HepG2 (cell line): ENCODE measurements at regions not wholly inside any gene's neighbourhood (a gene's known extent, or its start where the extent isn't known, plus 50 kb on each side); places are given as distances from the start of the nearest gene placed in this dataset.

Experiments
- ATF3 ChIP-seq: sonication (generic); formaldehyde crosslinking; IDR thresholded peaks from 2 replicates; pipeline ENCODE4 v1.4.0; 2020; ENCODE audit warnings: missing genetic modification reagents
- CHCHD3 ChIP-seq: sonication (generic); formaldehyde crosslinking; IDR thresholded peaks from 2 replicates; pipeline ENCODE4 v1.8.0; 2022; ENCODE audit warnings: mild to moderate bottlenecking, missing genetic modification reagents, moderate library complexity
- EED ChIP-seq: sonication (generic); formaldehyde crosslinking; IDR thresholded peaks from 2 replicates; pipeline ENCODE4 v1.5.0; 2020; ENCODE audit warnings: mild to moderate bottlenecking, missing genetic modification reagents
- EHMT2 ChIP-seq: fragments of 200-600 bp; sonication (generic); IDR thresholded peaks from 2 replicates; pipeline ENCODE4 v1.7.0; 2017; ENCODE audit warnings: antibody characterized with exemption, low read depth, low read length, borderline replicate concordance
- EP300 ChIP-seq, 3 experiments: sonication (generic) in 1 of 3; formaldehyde crosslinking in 1 of 3; IDR thresholded peaks; 2 replicates each; pipeline versions ENCODE4 v1.5.1 to v1.6.1; 2011 to 2020; ENCODE audit warnings: low read depth in 2 of 3, low read length in 2 of 3, borderline replicate concordance in 1 of 3, improper control_type of control experiment in 1 of 3, mild to moderate bottlenecking in 1 of 3, missing genetic modification reagents in 1 of 3, moderate library complexity in 1 of 3
- KLF15 ChIP-seq: sonication (generic); formaldehyde crosslinking; IDR thresholded peaks from 2 replicates; pipeline ENCODE4 v1.8.1; 2023; ENCODE audit warnings: borderline replicate concordance, mild to moderate bottlenecking, inconsistent platforms, missing genetic modification reagents, mixed read lengths
- NFE2 ChIP-seq: sonication (generic); formaldehyde crosslinking; IDR thresholded peaks from 2 replicates; pipeline ENCODE4 v1.4.0; 2020; ENCODE audit warnings: missing genetic modification reagents
- PHB2 ChIP-seq: fragments of 450-650 bp; IDR thresholded peaks from 2 replicates; pipeline ENCODE4 v1.6.1; 2018; ENCODE audit not compliant: partially characterized antibody
- POLR2G ChIP-seq: fragments of 200-400 bp; formaldehyde crosslinking; IDR thresholded peaks from 2 replicates; pipeline ENCODE4 v1.6.1; 2018; ENCODE audit warnings: mild to moderate bottlenecking, low read depth, low read length, moderate library complexity
- PPARG ChIP-seq: conservative IDR thresholded peaks from 2 replicates; pipeline ENCODE4 v1.6.1; 2016; ENCODE audit warnings: missing biosample characterization, missing genetic modification reagents
- SIN3B ChIP-seq: fragments of 150-350 bp; IDR thresholded peaks from 2 replicates; pipeline ENCODE4 v1.6.1; 2014; ENCODE audit warnings: low read length
- SNAI1 ChIP-seq: sonication (generic); formaldehyde crosslinking; IDR thresholded peaks from 2 replicates; pipeline ENCODE4 v1.5.0; 2020; ENCODE audit warnings: mild to moderate bottlenecking, missing genetic modification reagents, borderline replicate concordance
- SNAPC2 ChIP-seq: sonication (generic); formaldehyde crosslinking; IDR thresholded peaks from 2 replicates; pipeline ENCODE4 v1.8.1; 2022; ENCODE audit warnings: mild to moderate bottlenecking, missing genetic modification reagents
- TBX3 ChIP-seq: fragments of 450-650 bp; IDR thresholded peaks from 2 replicates; pipeline ENCODE4 v1.6.1; 2017; ENCODE audit warnings: antibody characterized with exemption, mild to moderate bottlenecking, inconsistent platforms, borderline replicate concordance
- ZBTB37 ChIP-seq: sonication (generic); formaldehyde crosslinking; IDR thresholded peaks from 2 replicates; pipeline ENCODE4 v1.4.0; 2020; ENCODE audit warnings: mild to moderate bottlenecking, missing genetic modification reagents
- ZBTB38 ChIP-seq: sonication (generic); formaldehyde crosslinking; IDR thresholded peaks from 2 replicates; pipeline ENCODE4 v1.5.1; 2020; ENCODE audit warnings: mild to moderate bottlenecking, missing genetic modification reagents
- ZBTB46 ChIP-seq: sonication (generic); formaldehyde crosslinking; IDR thresholded peaks from 2 replicates; pipeline ENCODE4 v1.4.0; 2020; ENCODE audit warnings: mild to moderate bottlenecking, missing genetic modification reagents, borderline replicate concordance
- ZC3H13 ChIP-seq: sonication (generic); formaldehyde crosslinking; IDR thresholded peaks from 2 replicates; pipeline ENCODE4 v1.8.1; 2023; ENCODE audit warnings: mild to moderate bottlenecking, missing genetic modification reagents, moderate library complexity
- ZFX ChIP-seq: sonication (generic); formaldehyde crosslinking; IDR thresholded peaks from 2 replicates; pipeline ENCODE4 v1.4.0; 2020; ENCODE audit warnings: mild to moderate bottlenecking, low read depth, missing genetic modification reagents, moderate library complexity
- ZNF503 ChIP-seq: sonication (generic); formaldehyde crosslinking; IDR thresholded peaks from 2 replicates; pipeline ENCODE4 v1.4.0; 2020; ENCODE audit warnings: missing genetic modification reagents
- ZNF543 ChIP-seq: sonication (generic); formaldehyde crosslinking; IDR thresholded peaks from 2 replicates; pipeline ENCODE4 v1.4.0; 2020; ENCODE audit warnings: mild to moderate bottlenecking, missing genetic modification reagents
- ZNF644 ChIP-seq: IDR thresholded peaks from 2 replicates; pipeline ENCODE4 v1.6.1; 2016; ENCODE audit warnings: low read depth
- ZNF737 ChIP-seq: sonication (generic); formaldehyde crosslinking; IDR thresholded peaks from 2 replicates; pipeline ENCODE4 v1.5.0; 2020; ENCODE audit warnings: missing genetic modification reagents, mild to moderate bottlenecking, borderline replicate concordance
- ZNF816 ChIP-seq: sonication (generic); formaldehyde crosslinking; IDR thresholded peaks from 2 replicates; pipeline ENCODE4 v1.8.0; 2022; ENCODE audit warnings: missing genetic modification reagents, mild to moderate bottlenecking, borderline replicate concordance
- ZSCAN25 ChIP-seq: sonication (generic); formaldehyde crosslinking; IDR thresholded peaks from 2 replicates; pipeline ENCODE4 v1.8.0; 2022; ENCODE audit warnings: mild to moderate bottlenecking, missing genetic modification reagents
- ZSCAN9 ChIP-seq: IDR thresholded peaks from 2 replicates; pipeline ENCODE4 v1.6.1; 2016; ENCODE audit warnings: borderline replicate concordance

- no peak for TF ChIP-seq NFE2 (CRISPR knock-in tag)
- TF ChIP-seq ZBTB37 (CRISPR knock-in tag) = peak; percentile 99
- peak; percentile 84 to 95; a peak in 3 of 4 replicates for TF ChIP-seq EP300 (IDR thresholded peaks at IDR 0.05; ENCODE audit: low read depth in 2 of 2, low read length in 2 of 2)
- TF ChIP-seq EP300 (CRISPR knock-in tag; IDR thresholded peaks at IDR 0.05; ENCODE audit: borderline replicate concordance) = peak; percentile 88
- TF ChIP-seq ZNF644 (CRISPR knock-in tag) = peak; percentile 91
- TF ChIP-seq SIN3B = no peak
- no peak for TF ChIP-seq SNAPC2
- TF ChIP-seq ZBTB46 = no peak
- no peak; the same call in 1 of the 2 replicates for TF ChIP-seq ZNF503
- TF ChIP-seq ZSCAN25 (CRISPR knock-in tag) = no peak
- TF ChIP-seq EHMT2 = no peak; the same call in 1 of the 2 replicates
- no peak for TF ChIP-seq EED (CRISPR knock-in tag)
- no peak for TF ChIP-seq KLF15 (CRISPR knock-in tag)
- TF ChIP-seq CHCHD3 (CRISPR knock-in tag) = no peak
- no peak for TF ChIP-seq ATF3 (CRISPR knock-in tag)
- TF ChIP-seq ZFX (CRISPR knock-in tag) = no peak
- TF ChIP-seq POLR2G = peak; percentile 75; the same call in 1 of the 2 replicates
- no peak for TF ChIP-seq ZNF737
- peak; percentile 86; the same call in 1 of the 2 replicates for TF ChIP-seq TBX3
- no peak for TF ChIP-seq ZNF816 (CRISPR knock-in tag)
- TF ChIP-seq ZNF543 = no peak
- TF ChIP-seq SNAI1 (CRISPR knock-in tag) = peak; percentile 72; the same call in 1 of the 2 replicates
- 0 out of 2 replicates have a peak, but pooled peaks have one; percentile 49 for TF ChIP-seq ZSCAN9 (CRISPR knock-in tag)
- TF ChIP-seq PHB2 = no peak
- TF ChIP-seq ZC3H13 (CRISPR knock-in tag) = no peak
- 0 out of 2 replicates have a peak, but pooled peaks have one; percentile 16 for TF ChIP-seq ZBTB38 (CRISPR knock-in tag)
- TF ChIP-seq PPARG = 0 out of 2 replicates have a peak, but pooled peaks have one; percentile 9
Observed at GRCh38 chr5:116864157-116864837, 289.7 kb upstream of the SEMA6A start (continued).
